ENCODE measurements at regions not wholly inside any gene's neighbourhood (a gene's known extent, or its start where the extent isn't known, plus 50 kb on each side); places are given as distances from the start of the nearest gene placed in this dataset.

DNA sequence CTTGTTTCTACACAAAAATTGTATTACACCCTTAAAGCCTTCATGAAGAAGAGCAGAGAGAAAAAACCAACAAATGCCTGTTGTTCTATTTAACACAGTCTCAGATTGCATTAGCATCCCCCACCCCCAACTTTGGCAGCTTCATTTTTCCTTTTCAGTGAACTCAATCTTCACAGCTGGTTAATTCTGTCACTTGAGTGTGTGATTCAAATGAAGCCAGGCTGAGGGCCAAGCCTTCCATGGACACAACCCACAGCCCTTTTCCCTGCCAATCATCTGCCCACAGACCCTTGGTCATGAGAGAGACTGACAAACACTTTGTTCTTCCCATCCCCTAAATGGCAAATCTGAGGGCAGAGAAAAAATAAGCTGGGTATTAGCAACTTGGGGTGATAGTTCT is 217.5 kb upstream of the NMUR2 start:
- TF ChIP-seq, protein P1, sequence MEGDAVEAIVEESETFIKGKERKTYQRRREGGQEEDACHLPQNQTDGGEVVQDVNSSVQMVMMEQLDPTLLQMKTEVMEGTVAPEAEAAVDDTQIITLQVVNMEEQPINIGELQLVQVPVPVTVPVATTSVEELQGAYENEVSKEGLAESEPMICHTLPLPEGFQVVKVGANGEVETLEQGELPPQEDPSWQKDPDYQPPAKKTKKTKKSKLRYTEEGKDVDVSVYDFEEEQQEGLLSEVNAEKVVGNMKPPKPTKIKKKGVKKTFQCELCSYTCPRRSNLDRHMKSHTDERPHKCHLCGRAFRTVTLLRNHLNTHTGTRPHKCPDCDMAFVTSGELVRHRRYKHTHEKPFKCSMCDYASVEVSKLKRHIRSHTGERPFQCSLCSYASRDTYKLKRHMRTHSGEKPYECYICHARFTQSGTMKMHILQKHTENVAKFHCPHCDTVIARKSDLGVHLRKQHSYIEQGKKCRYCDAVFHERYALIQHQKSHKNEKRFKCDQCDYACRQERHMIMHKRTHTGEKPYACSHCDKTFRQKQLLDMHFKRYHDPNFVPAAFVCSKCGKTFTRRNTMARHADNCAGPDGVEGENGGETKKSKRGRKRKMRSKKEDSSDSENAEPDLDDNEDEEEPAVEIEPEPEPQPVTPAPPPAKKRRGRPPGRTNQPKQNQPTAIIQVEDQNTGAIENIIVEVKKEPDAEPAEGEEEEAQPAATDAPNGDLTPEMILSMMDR (conservative IDR thresholded peaks at IDR 0.05; ENCODE audit: low read depth, low read length), result no peak
- TF ChIP-seq EZH2phosphoT487 (IDR thresholded peaks at IDR 0.05; ENCODE audit: borderline replicate concordance, low read length), result no peak
- TF ChIP-seq EZH2 (IDR thresholded peaks at IDR 0.05; ENCODE audit: low read length, unreplicated experiment), result no peak
